Activated naive CD8-positive, alpha-beta T cell treated with anti-CD3 and anti-CD28 coated beads for 36 hours (primary cell): ENCODE measurements at regions not wholly inside any gene's neighbourhood (a gene's known extent, or its start where the extent isn't known, plus 50 kb on each side); places are given as distances from the start of the nearest gene placed in this dataset.

ENCODE experiments used
- DNase-seq: peaks from one replicate; pipeline ENCODE4 v3.0.0; 2021
- H3K27ac Mint-ChIP-seq: one replicate; pipeline ENCODE4 v1.8.0; 2022; ENCODE audit warnings: mild to moderate bottlenecking, moderate library complexity, mixed read lengths
- H3K27me3 Mint-ChIP-seq: one replicate; pipeline ENCODE4 v1.8.0; 2022; ENCODE audit warnings: mild to moderate bottlenecking, mixed read lengths
- H3K36me3 Mint-ChIP-seq: one replicate; pipeline ENCODE4 v1.8.0; 2021; ENCODE audit warnings: mild to moderate bottlenecking, mixed read lengths
- H3K4me1 Mint-ChIP-seq: one replicate; pipeline ENCODE4 v1.8.0; 2021; ENCODE audit warnings: mixed read lengths
- H3K4me3 Mint-ChIP-seq: one replicate; pipeline ENCODE4 v1.8.0; 2022; ENCODE audit warnings: mild to moderate bottlenecking, moderate library complexity, mixed read lengths
- H3K9me3 Mint-ChIP-seq: one replicate; pipeline ENCODE4 v1.8.0; 2022; ENCODE audit warnings: mixed read lengths

DNA sequence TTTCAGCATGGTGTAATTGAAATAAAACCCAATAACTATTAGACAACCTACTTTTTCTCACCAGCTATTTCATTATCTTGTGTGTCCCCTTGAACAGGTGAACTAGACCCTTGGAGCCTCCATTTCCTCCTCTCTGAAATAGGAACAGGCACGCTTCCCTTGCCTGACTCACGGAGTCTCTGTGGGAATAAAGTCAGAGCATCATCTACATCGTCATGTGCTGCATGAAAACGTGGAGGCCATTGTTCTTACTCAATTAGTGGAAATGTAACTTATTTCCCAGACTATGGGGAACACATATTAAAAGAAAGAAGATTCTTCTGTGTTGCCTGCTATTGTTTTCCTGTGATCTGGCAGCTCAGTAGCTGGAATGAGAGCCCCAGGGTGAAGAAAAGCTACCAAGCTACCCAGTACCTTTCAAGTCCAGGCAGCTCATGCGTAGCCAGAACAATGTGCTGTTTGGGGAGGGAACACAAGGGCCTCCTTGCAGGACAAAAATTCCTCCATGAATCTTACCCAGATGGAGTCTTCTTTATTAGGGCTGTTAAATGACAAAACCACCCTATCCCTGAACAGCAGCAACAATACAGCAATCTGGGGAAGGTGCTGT is 59.8 kb downstream of the SOX11 start:
- DNase-seq, result no peak
- no peak overlapping the region for H3K27ac Mint-ChIP-seq
- no peaks in the 10 kb centered on the region for H3K36me3 Mint-ChIP-seq
- no peaks in the 10 kb centered on the region for H3K4me1 Mint-ChIP-seq
- no peaks in the 10 kb centered on the region for H3K9me3 Mint-ChIP-seq
- H3K27me3 Mint-ChIP-seq, result peaks cover 4% of the 10 kb centered on the region
- no peak overlapping the region for H3K4me3 Mint-ChIP-seq

- no peak for DNase-seq
- Mint-ChIP-seq H3K4me3 (no peak overlapping the region), H3K27ac (no peak overlapping the region), H3K4me1 (no peaks in the 10 kb centered on the region), H3K36me3 (no peaks in the 10 kb centered on the region), H3K27me3 (peaks cover 4% of the 10 kb centered on the region), H3K9me3 (no peaks in the 10 kb centered on the region)
Observed at GRCh38 chr2:5756272-5756671, 64.1 kb downstream of the SOX11 start.

- Mint-ChIP-seq H3K9me3 (no peaks in the 10 kb centered on the region), H3K4me1 (no peaks in the 10 kb centered on the region), H3K4me3 (no peak overlapping the region), H3K36me3 (no peaks in the 10 kb centered on the region), H3K27me3 (no peaks in the 10 kb centered on the region), H3K27ac (no peak overlapping the region)
- no peak for DNase-seq
Observed at GRCh38 chr2:5758346-5758745, 66.2 kb downstream of the SOX11 start.

GRCh38 chr2:5759949-5760348 is 67.8 kb downstream of the SOX11 start:
- DNase-seq, result no peak
- no peaks in the 10 kb centered on the region for H3K36me3 Mint-ChIP-seq
- H3K9me3 Mint-ChIP-seq, result no peaks in the 10 kb centered on the region
- H3K4me3 Mint-ChIP-seq, result no peak overlapping the region
- no peaks in the 10 kb centered on the region for H3K27me3 Mint-ChIP-seq
- no peaks in the 10 kb centered on the region for H3K4me1 Mint-ChIP-seq
- H3K27ac Mint-ChIP-seq, result no peak overlapping the region

DNA sequence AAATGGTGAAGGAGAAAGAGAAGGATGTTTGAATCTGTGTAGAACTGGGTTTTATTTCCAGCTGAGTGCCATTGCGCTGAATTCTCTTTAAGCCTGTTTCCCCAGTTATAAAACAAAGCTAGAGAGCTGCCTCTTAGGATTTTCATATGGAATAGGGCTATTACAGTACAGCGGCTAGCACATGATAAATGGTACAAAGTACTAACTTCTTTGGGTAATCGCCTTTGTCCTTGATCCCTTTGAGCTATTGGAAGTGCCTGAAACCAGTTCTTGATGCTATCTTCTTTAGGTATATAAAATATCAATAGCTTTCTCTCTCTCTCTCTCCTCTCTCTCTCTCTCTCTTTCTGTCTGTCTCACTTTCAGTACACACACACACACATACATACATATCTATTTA is 71.3 kb downstream of the SOX11 start:
- H3K36me3 Mint-ChIP-seq, result no peaks in the 10 kb centered on the region
- DNase-seq, result no peak
- no peak overlapping the region for H3K27ac Mint-ChIP-seq
- H3K4me1 Mint-ChIP-seq, result no peaks in the 10 kb centered on the region
- no peak overlapping the region for H3K4me3 Mint-ChIP-seq
- no peaks in the 10 kb centered on the region for H3K9me3 Mint-ChIP-seq
- peaks cover 1% of the 10 kb centered on the region for H3K27me3 Mint-ChIP-seq

DNA sequence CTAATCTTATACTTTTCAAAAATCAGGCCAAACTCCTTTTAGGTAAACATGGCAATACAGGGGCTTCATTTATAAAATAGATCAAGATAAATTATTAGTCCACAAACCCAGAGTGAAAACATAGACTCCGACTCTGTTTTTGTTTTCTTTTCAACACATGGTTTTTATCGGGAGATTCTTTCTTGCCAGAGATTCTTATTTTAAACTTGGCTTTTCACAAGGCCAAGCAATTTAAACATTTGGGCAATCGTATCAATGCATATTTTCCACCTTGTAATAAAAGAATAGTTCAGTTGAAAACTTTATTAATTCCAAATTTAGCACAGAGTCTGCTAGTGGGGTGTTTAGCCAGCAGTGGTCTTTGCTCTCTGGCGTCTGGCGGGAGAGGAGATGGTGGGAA is 71.9 kb downstream of the SOX11 start:
- peaks cover 5% of the 10 kb centered on the region for H3K27me3 Mint-ChIP-seq

GRCh38 chr2:5766056-5766455 is 73.9 kb downstream of the SOX11 start:
- Mint-ChIP-seq H3K36me3 (no peaks in the 10 kb centered on the region), H3K4me3 (no peak overlapping the region), H3K27me3 (peaks cover 5% of the 10 kb centered on the region), H3K9me3 (no peaks in the 10 kb centered on the region), H3K27ac (no peak overlapping the region), H3K4me1 (no peaks in the 10 kb centered on the region)
- no peak for DNase-seq

More for the DNA sequence above, 71.9 kb downstream of the SOX11 start:
- no peak for DNase-seq
- Mint-ChIP-seq H3K27ac (no peak overlapping the region), H3K36me3 (no peaks in the 10 kb centered on the region), H3K4me1 (no peaks in the 10 kb centered on the region), H3K4me3 (no peak overlapping the region), H3K9me3 (no peaks in the 10 kb centered on the region)

DNA sequence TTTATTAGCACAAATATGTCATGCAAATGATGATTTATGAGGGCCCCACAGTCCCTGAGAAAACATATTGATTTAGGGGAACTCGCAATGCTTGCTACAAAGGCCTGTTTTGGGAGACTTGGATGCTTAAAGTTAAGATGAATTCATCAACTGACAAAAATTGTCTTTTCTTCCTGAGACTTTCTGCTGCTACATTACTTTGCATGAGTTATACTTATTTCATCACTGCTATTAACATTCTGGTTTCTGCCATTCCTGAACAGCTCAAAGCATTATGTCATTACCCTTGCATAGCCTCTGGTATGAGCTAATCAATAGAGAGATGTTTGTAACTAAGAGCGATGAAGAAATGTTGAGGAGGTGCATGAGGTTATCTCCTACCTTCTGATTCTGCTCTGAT is 74.4 kb downstream of the SOX11 start:
- Mint-ChIP-seq H3K36me3 (no peaks in the 10 kb centered on the region), H3K4me3 (no peak overlapping the region), H3K27me3 (peaks cover 5% of the 10 kb centered on the region), H3K4me1 (no peaks in the 10 kb centered on the region), H3K27ac (no peak overlapping the region), H3K9me3 (no peaks in the 10 kb centered on the region)
- no peak for DNase-seq

- Mint-ChIP-seq H3K4me3 (no peak overlapping the region), H3K4me1 (no peaks in the 10 kb centered on the region), H3K36me3 (no peaks in the 10 kb centered on the region), H3K27me3 (peaks cover 3% of the 10 kb centered on the region), H3K9me3 (no peaks in the 10 kb centered on the region), H3K27ac (no peak overlapping the region)
- DNase-seq, result no peak
Observed at GRCh38 chr2:5777131-5777535, 84.9 kb downstream of the SOX11 start.

- Mint-ChIP-seq H3K27me3 (peaks cover 3% of the 10 kb centered on the region), H3K27ac (no peak overlapping the region), H3K9me3 (peaks cover 6% of the 10 kb centered on the region), H3K36me3 (no peaks in the 10 kb centered on the region), H3K4me1 (no peaks in the 10 kb centered on the region), H3K4me3 (no peak overlapping the region)
- no peak for DNase-seq
Observed at GRCh38 chr2:5781679-5782078, 89.5 kb downstream of the SOX11 start.

- no peak for DNase-seq
- Mint-ChIP-seq H3K4me1 (no peaks in the 10 kb centered on the region), H3K9me3 (peaks cover 8% of the 10 kb centered on the region), H3K27me3 (peaks cover 3% of the 10 kb centered on the region), H3K36me3 (no peaks in the 10 kb centered on the region), H3K27ac (no peak overlapping the region), H3K4me3 (no peak overlapping the region)
Observed at GRCh38 chr2:5782103-5782502, 89.9 kb downstream of the SOX11 start.

GRCh38 chr2:5788447-5788846 is 96.3 kb downstream of the SOX11 start:
- Mint-ChIP-seq H3K27ac (no peak overlapping the region), H3K4me3 (no peak overlapping the region), H3K4me1 (no peaks in the 10 kb centered on the region), H3K36me3 (no peaks in the 10 kb centered on the region), H3K27me3 (no peaks in the 10 kb centered on the region), H3K9me3 (peaks cover 24% of the 10 kb centered on the region)
- no peak for DNase-seq

- no peaks in the 10 kb centered on the region for H3K36me3 Mint-ChIP-seq
- DNase-seq, result no peak
- no peaks in the 10 kb centered on the region for H3K27me3 Mint-ChIP-seq
- no peak overlapping the region for H3K27ac Mint-ChIP-seq
- peaks cover 20% of the 10 kb centered on the region for H3K9me3 Mint-ChIP-seq
- no peak overlapping the region for H3K4me3 Mint-ChIP-seq
- no peaks in the 10 kb centered on the region for H3K4me1 Mint-ChIP-seq
Observed at GRCh38 chr2:5791371-5791770, 99.2 kb downstream of the SOX11 start.

DNA sequence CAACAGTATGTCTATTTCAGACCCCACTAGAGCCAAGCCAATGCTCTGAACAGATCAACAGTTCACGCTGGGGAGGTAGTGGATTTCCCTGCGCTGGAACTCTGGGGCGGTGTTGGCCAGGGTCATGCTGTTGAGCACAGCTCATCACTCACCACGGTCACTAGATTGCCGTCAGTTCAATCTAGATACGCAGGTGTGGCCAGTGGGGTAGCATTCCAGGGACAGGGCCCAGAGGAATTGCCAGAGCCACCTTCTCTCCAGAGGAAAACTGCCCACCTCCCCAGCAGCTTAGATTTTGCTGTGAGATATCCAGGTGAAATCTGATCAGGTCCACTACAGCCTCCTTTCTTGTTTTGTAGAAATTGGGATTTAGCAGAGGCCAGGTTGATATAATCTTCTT is 101.8 kb downstream of the SOX11 start:
- no peak overlapping the region for H3K4me3 Mint-ChIP-seq
- no peaks in the 10 kb centered on the region for H3K36me3 Mint-ChIP-seq
- H3K27me3 Mint-ChIP-seq, result no peaks in the 10 kb centered on the region
- no peaks in the 10 kb centered on the region for H3K4me1 Mint-ChIP-seq
- no peak overlapping the region for H3K27ac Mint-ChIP-seq
- peaks cover 5% of the 10 kb centered on the region for H3K9me3 Mint-ChIP-seq
- DNase-seq, result no peak

DNA sequence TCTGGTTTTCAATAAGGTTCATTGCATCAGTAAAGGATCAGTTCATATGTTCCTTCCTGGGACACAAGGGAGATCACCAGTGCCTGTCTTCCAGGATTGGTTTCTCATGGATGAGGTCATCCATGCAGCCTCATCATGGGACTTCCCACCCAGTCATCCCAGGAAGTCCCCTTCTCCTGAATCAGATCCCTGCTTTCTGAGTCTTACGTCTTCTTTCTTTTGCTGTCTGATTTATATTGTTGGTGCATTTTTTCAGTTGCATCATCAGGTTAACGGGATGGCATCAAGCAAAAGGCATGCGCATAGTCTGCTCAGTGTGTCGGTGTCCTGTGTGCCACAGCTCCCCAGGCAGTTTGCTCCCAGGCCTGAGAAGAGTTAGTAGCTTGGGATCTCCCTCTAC is 105.9 kb downstream of the SOX11 start:
- H3K4me1 Mint-ChIP-seq, result no peaks in the 10 kb centered on the region
- H3K36me3 Mint-ChIP-seq, result no peaks in the 10 kb centered on the region
- peaks cover 3% of the 10 kb centered on the region for H3K9me3 Mint-ChIP-seq
- H3K27me3 Mint-ChIP-seq, result peaks cover 9% of the 10 kb centered on the region
- no peak for DNase-seq
- no peak overlapping the region for H3K27ac Mint-ChIP-seq
- no peak overlapping the region for H3K4me3 Mint-ChIP-seq

DNA sequence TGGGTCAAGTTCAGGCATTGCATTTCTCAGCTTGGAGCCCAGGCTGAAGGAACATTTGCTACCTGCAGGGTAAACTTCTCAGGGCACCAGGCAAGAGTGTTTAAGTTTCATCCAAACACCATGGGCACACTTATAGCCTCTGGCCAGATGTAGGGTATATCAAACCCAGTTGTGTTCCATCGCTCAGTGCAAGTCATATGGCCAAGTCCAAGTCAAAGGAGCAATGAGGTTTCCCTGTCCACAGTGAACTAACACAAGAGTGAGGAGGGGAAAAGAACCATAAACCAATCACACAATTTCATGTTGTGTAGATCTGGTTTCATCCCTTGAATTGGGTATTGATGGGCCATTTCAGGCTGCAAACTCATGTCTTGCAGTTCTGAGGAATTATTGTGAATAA is 107.2 kb downstream of the SOX11 start:
- Mint-ChIP-seq H3K36me3 (no peaks in the 10 kb centered on the region), H3K27ac (no peak overlapping the region), H3K27me3 (peaks cover 9% of the 10 kb centered on the region), H3K4me3 (no peak overlapping the region), H3K4me1 (no peaks in the 10 kb centered on the region), H3K9me3 (peaks cover 3% of the 10 kb centered on the region)
- DNase-seq, result no peak

DNA sequence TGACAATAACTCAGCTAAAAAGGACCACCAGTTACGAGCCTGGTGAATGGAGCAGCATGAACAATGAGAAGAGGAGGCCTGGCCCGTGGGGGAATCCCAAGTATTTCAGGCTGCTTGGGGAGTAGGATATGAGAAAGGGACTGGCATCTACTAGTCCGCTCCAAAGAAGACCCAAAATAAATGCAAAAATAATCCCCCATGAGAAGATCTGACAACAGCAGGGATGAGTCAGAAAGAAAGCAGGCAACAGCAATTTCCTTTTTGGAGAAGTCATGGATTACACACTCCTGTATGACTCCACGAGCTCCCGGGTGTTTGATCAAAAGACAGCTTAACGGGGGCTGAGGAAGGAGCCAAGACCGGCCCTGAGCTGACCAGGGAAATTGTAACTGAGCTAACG is 111.4 kb downstream of the SOX11 start:
- Mint-ChIP-seq H3K36me3 (no peaks in the 10 kb centered on the region), H3K4me3 (no peak overlapping the region), H3K9me3 (peaks cover 3% of the 10 kb centered on the region), H3K27ac (no peak overlapping the region), H3K4me1 (no peaks in the 10 kb centered on the region), H3K27me3 (peaks cover 12% of the 10 kb centered on the region)
- no peak for DNase-seq
